Esophagus muscularis mucosa (tissue), 4 donors: ENCODE measurements at regions not wholly inside any gene's neighbourhood (a gene's known extent, or its start where the extent isn't known, plus 50 kb on each side); places are given as distances from the start of the nearest gene placed in this dataset.

Source experiments
- DNase-seq: peaks from one replicate; pipeline ENCODE4 v3.0.0-alpha.2; 2017; ENCODE audit errors: extremely low spot score
- H3K27ac ChIP-seq, 4 donors: fragments of 200-600 bp; sonication (generic); replicated peaks in 1 of 4; 1 replicate in 3 of 4; 2 replicates in 1 of 4; pipeline ENCODE4 v1.5.1; 2016 to 2019; ENCODE audit warnings: mild to moderate bottlenecking in 1 of 4
- H3K27me3 ChIP-seq, 4 donors: fragments of 200-600 bp; sonication (generic); one replicate each; pipeline versions ENCODE4 v1.5.1 to v1.6.0; 2016 to 2019
- H3K36me3 ChIP-seq, 4 donors: fragments of 200-600 bp; sonication (generic); one replicate each; pipeline ENCODE4 v1.5.1; 2016 to 2019
- H3K4me1 ChIP-seq, 4 donors: fragments of 200-600 bp; sonication (generic); one replicate each; pipeline ENCODE4 v1.5.1; 2016 to 2019
- H3K4me3 ChIP-seq, 4 donors: fragments of 200-600 bp; sonication (generic); 1 replicate in 2 of 4; 2 replicates in 2 of 4; pipeline ENCODE4 v1.5.1; 2016 to 2019; ENCODE audit warnings: mild to moderate bottlenecking in 4 of 4, moderate library complexity in 1 of 4
- H3K9me3 ChIP-seq, 4 donors: fragments of 200-600 bp; sonication (generic); 1 replicate in 3 of 4; 2 replicates in 1 of 4; pipeline ENCODE4 v1.5.1; 2016 to 2019
- CTCF ChIP-seq, 3 experiments: fragments of 200-600 bp in 2 of 3; fragments of 450-650 bp in 1 of 3; sonication (generic) in 2 of 3; IDR thresholded peaks; one replicate each; pipeline ENCODE4 v1.5.1; 2017 to 2019; ENCODE audit warnings: antibody characterized with exemption in 3 of 3, mild to moderate bottlenecking in 2 of 3, moderate library complexity in 1 of 3
- EP300 ChIP-seq: sonication (generic); formaldehyde crosslinking; IDR thresholded peaks from one replicate; pipeline ENCODE4 v1.6.1; 2017; ENCODE audit warnings: antibody characterized with exemption
- POLR2A ChIP-seq: fragments of 450-650 bp; IDR thresholded peaks from one replicate; pipeline ENCODE4 v1.6.1; 2017; ENCODE audit warnings: antibody characterized with exemption, moderate library complexity, mild to moderate bottlenecking, low read depth
- POLR2AphosphoS5 ChIP-seq, 2 donors: sonication (generic); formaldehyde crosslinking; IDR thresholded peaks; one replicate each; pipeline ENCODE4 v1.6.1; 2017; ENCODE audit warnings: antibody characterized with exemption in 2 of 2
- WGBS: methylation state at CpG from one replicate; pipeline ENCODE4 v1.1.5; 2018; 5-methylcytosine and 5-hydroxymethylcytosine counted together
- intact Hi-C: fragments of 100-400 bp; cut with DNase I; formaldehyde crosslinking; loops from one replicate; pipeline ENCODE4 v1.15.1; 2023

- Histone ChIP-seq H3K9me3 (no peaks in the 10 kb centered on the region), H3K4me3 (no peak overlapping the region), H3K36me3 (no peaks in the 10 kb centered on the region), H3K4me1 (peaks cover 0 to 17% (median 9%) of the 10 kb centered on the region in 4 donors), H3K27ac (no peak overlapping the region), H3K27me3 (no peaks in the 10 kb centered on the region)
- intact Hi-C loops: no loop called here
- DNase-seq: no peak
- 96% methylated on average over 2 of the region's 2 CpGs for WGBS
- no peak for TF ChIP-seq POLR2AphosphoS5 (IDR thresholded peaks at IDR 0.05)
- TF ChIP-seq POLR2A: no peak
Measured at GRCh38 chr4:123813901-123814300, 417.3 kb downstream of the SPRY1 start.

- TF ChIP-seq CTCF (IDR thresholded peaks at IDR 0.05) (no peak), EP300 (no peak), POLR2AphosphoS5 (IDR thresholded peaks at IDR 0.05) (no peak), POLR2A (no peak)
- no peak for DNase-seq
- Histone ChIP-seq H3K9me3 (no peaks in the 10 kb centered on the region), H3K4me3 (no peak overlapping the region), H3K4me1 (peaks cover 0 to 5% (median 2%) of the 10 kb centered on the region in 4 donors), H3K27ac (no peak overlapping the region), H3K36me3 (no peaks in the 10 kb centered on the region), H3K27me3 (no peaks in the 10 kb centered on the region)
- WGBS: 51% methylated on average over 2 of the region's 2 CpGs
- intact Hi-C loops: no loop called here
Measured at GRCh38 chr4:123816462-123816861, 419.9 kb downstream of the SPRY1 start.

- WGBS: 65% methylated on average over 7 of the region's 7 CpGs
- Histone ChIP-seq H3K4me3 (no peak overlapping the region), H3K4me1 (peaks cover 0 to 12% (median 3%) of the 10 kb centered on the region in 4 donors), H3K27ac (no peak overlapping the region), H3K36me3 (no peaks in the 10 kb centered on the region), H3K27me3 (no peaks in the 10 kb centered on the region), H3K9me3 (no peaks in the 10 kb centered on the region)
- intact Hi-C loops: no loop called here
- no peak for DNase-seq
- TF ChIP-seq POLR2A (no peak), POLR2AphosphoS5 (IDR thresholded peaks at IDR 0.05) (no peak), EP300 (no peak), CTCF (IDR thresholded peaks at IDR 0.05) (no peak)
Measured at GRCh38 chr4:123817025-123817688, 420.6 kb downstream of the SPRY1 start.

GRCh38 chr4:123819362-123820035, 422.9 kb downstream of the SPRY1 start:
- Histone ChIP-seq H3K9me3 (no peaks in the 10 kb centered on the region), H3K27me3 (no peaks in the 10 kb centered on the region), H3K4me1 (peaks cover 0 to 13% (median 5%) of the 10 kb centered on the region in 4 donors), H3K36me3 (no peaks in the 10 kb centered on the region), H3K27ac (no peak overlapping the region), H3K4me3 (no peak overlapping the region)
- intact Hi-C loops: no loop called here
- DNase-seq: no peak
- TF ChIP-seq CTCF (IDR thresholded peaks at IDR 0.05): no peak
- TF ChIP-seq POLR2AphosphoS5 (IDR thresholded peaks at IDR 0.05): no peak
- TF ChIP-seq EP300: no peak
- TF ChIP-seq POLR2A: no peak

GRCh38 chr4:123821861-123822260, 425.3 kb downstream of the SPRY1 start:
- no peak overlapping the region for H3K4me3 ChIP-seq
- intact Hi-C loops: no loop called here
- H3K27ac ChIP-seq: no peak overlapping the region
- no peaks in the 10 kb centered on the region for H3K9me3 ChIP-seq
- H3K36me3 ChIP-seq: no peaks in the 10 kb centered on the region
- no peak for TF ChIP-seq CTCF (IDR thresholded peaks at IDR 0.05)
- TF ChIP-seq EP300: no peak
- TF ChIP-seq POLR2A: no peak
- no peak for TF ChIP-seq POLR2AphosphoS5 (IDR thresholded peaks at IDR 0.05)
- H3K4me1 ChIP-seq: peaks cover 0 to 30% (median 18%) of the 10 kb centered on the region in 4 donors
- DNase-seq: no peak
- no peaks in the 10 kb centered on the region for H3K27me3 ChIP-seq
